Gastroesophageal sphincter (tissue), 4 donors: ENCODE measurements at regions not wholly inside any gene's neighbourhood (a gene's known extent, or its start where the extent isn't known, plus 50 kb on each side); places are given as distances from the start of the nearest gene placed in this dataset.

Experiments
- ATAC-seq: fragments of 150-250 bp; one replicate; pipeline ENCODE4 v1.9.1; 2016; ENCODE audit warnings: mild to moderate bottlenecking, moderate library complexity
- H3K27ac ChIP-seq, 4 donors: fragments of 200-600 bp; sonication (generic) in 3 of 4; 1 replicate in 3 of 4; 2 replicates in 1 of 4; pipeline ENCODE4 v1.5.1; 2016 to 2019
- H3K27me3 ChIP-seq: fragments of 200-600 bp; sonication (generic); one replicate; pipeline ENCODE4 v1.5.1; 2019
- H3K36me3 ChIP-seq, 2 donors: fragments of 200-600 bp; sonication (generic); one replicate each; pipeline ENCODE4 v1.5.1; 2019; ENCODE audit warnings: control low read depth in 1 of 2
- H3K4me1 ChIP-seq, 3 donors: fragments of 200-600 bp; sonication (generic); 1 replicate in 2 of 3; 2 replicates in 1 of 3; pipeline ENCODE4 v1.5.1; 2016 to 2019; ENCODE audit warnings: control low read depth in 2 of 3
- H3K4me3 ChIP-seq, 2 donors: fragments of 200-600 bp; sonication (generic); one replicate each; pipeline ENCODE4 v1.5.1; 2019; ENCODE audit warnings: mild to moderate bottlenecking in 1 of 2, moderate library complexity in 1 of 2
- H3K9me3 ChIP-seq, 3 donors: fragments of 200-600 bp; sonication (generic); one replicate each; pipeline ENCODE4 v1.5.1; 2017 to 2019; ENCODE audit warnings: control low read depth in 2 of 3
- EP300 ChIP-seq: sonication (generic); formaldehyde crosslinking; IDR thresholded peaks from one replicate; pipeline ENCODE4 v1.6.1; 2017; ENCODE audit warnings: antibody characterized with exemption, mild to moderate bottlenecking
- POLR2A ChIP-seq, 2 donors: fragments of 450-650 bp; IDR thresholded peaks; one replicate each; pipeline ENCODE4 v1.6.1; 2017; ENCODE audit warnings: antibody characterized with exemption in 2 of 2, mild to moderate bottlenecking in 2 of 2, moderate library complexity in 1 of 2
- POLR2AphosphoS5 ChIP-seq: sonication (generic); formaldehyde crosslinking; IDR thresholded peaks from one replicate; pipeline ENCODE4 v1.6.1; 2017; ENCODE audit warnings: antibody characterized with exemption
- WGBS, 2 donors: methylation state at CpG; one replicate each; pipeline ENCODE4 v1.1.5; 2018; ENCODE audit warnings: low coverage in 1 of 2; 5-methylcytosine and 5-hydroxymethylcytosine counted together
- TF ChIP-seq, protein P1 (sequence below), 4 experiments: fragments of 200-600 bp in 2 of 4; fragments of 450-650 bp in 2 of 4; sonication (generic) in 1 of 4; IDR thresholded peaks; one replicate each; pipeline ENCODE4 v1.5.1; 2017 to 2019; ENCODE audit warnings: antibody characterized with exemption in 4 of 4, mild to moderate bottlenecking in 2 of 4, moderate library complexity in 2 of 4

DNA sequence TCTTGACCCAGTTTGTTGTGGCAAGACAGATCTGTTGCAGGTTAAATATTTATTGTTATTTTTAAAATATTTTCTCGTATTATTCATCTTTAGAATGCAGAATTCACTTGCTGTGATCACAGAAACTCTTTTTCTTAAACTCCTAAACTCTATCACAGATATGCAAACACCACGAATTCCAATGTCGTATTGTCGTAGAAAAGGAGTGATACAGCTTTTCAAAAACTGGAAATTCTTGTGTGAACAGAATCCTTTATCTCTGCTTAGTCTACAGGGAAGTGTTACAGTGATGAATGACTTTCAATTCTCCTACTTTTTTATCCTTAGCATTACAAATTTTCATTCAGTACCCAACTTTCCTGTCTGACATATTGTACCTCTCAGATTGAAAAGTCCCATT is 1329.5 kb upstream of the B3GALT2 start:
- no peak for TF ChIP-seq POLR2A (IDR thresholded peaks at IDR 0.05)
- TF ChIP-seq, protein P1, sequence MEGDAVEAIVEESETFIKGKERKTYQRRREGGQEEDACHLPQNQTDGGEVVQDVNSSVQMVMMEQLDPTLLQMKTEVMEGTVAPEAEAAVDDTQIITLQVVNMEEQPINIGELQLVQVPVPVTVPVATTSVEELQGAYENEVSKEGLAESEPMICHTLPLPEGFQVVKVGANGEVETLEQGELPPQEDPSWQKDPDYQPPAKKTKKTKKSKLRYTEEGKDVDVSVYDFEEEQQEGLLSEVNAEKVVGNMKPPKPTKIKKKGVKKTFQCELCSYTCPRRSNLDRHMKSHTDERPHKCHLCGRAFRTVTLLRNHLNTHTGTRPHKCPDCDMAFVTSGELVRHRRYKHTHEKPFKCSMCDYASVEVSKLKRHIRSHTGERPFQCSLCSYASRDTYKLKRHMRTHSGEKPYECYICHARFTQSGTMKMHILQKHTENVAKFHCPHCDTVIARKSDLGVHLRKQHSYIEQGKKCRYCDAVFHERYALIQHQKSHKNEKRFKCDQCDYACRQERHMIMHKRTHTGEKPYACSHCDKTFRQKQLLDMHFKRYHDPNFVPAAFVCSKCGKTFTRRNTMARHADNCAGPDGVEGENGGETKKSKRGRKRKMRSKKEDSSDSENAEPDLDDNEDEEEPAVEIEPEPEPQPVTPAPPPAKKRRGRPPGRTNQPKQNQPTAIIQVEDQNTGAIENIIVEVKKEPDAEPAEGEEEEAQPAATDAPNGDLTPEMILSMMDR (IDR thresholded peaks at IDR 0.05), result no peak
- TF ChIP-seq POLR2AphosphoS5, result no peak
- TF ChIP-seq EP300, result no peak
- Histone ChIP-seq H3K27me3 (no peaks in the 10 kb centered on the region), H3K9me3 (no peaks in the 10 kb centered on the region), H3K36me3 (no peaks in the 10 kb centered on the region), H3K27ac (no peak overlapping the region), H3K4me1 (no peaks in the 10 kb centered on the region), H3K4me3 (no peak overlapping the region)
- 72 to 78% methylated on average over 4 of the region's 4 CpGs for WGBS, 2 donors
- no peak for ATAC-seq

DNA sequence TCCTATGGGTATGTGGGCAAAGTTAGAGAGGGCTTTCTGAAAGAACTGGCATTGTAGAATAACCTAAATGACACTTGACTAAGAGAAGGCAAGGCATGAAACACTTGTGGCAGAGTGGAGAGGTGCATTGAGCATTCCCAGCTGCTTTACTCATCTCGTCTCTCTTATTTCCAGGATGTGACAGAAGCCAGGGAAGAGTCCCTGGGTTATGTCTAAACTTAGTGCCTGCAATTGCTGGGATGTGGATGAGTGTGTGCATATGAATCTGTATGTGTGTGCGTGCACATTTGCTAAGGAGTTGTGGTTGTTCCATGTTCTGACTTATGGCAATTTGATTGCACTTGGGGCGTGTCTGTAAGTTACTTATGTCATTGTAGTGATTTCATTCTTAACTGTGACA is 1326.5 kb upstream of the B3GALT2 start:
- H3K4me3 ChIP-seq, result no peak overlapping the region
- H3K9me3 ChIP-seq, result no peaks in the 10 kb centered on the region
- no peak overlapping the region for H3K27ac ChIP-seq
- no peak for ATAC-seq
- no peaks in the 10 kb centered on the region for H3K27me3 ChIP-seq
- TF ChIP-seq POLR2AphosphoS5 (no peak), POLR2A (IDR thresholded peaks at IDR 0.05) (no peak), EP300 (no peak)
- TF ChIP-seq, protein P1 (IDR thresholded peaks at IDR 0.05), result no peak
- H3K36me3 ChIP-seq, result no peaks in the 10 kb centered on the region
- H3K4me1 ChIP-seq, result no peaks in the 10 kb centered on the region
- 54 to 75% methylated on average over 2 to 3 of the region's 3 CpGs for WGBS, 2 donors

DNA sequence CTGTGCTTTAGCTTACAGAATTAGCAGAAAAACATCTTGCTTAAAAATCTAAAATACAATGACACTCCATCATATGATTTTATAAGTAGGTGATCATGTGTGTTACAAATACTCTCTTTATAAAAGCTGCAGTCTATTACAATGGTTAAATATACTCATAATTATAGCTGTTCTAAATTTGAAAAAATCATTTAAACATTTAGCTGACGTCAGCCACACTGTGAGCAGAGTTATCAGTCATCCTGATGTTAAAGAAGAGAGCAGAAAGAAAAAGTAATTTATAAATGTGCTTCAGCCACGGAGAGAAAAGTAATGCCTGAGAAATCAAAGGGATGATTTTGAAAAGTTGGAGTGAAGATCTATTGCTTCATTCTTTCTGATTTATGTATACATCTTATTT is 1325.9 kb upstream of the B3GALT2 start:
- WGBS, 2 donors, result 15 to 33% methylated on average over 2 of the region's 2 CpGs
- H3K36me3 ChIP-seq, result no peaks in the 10 kb centered on the region
- no peaks in the 10 kb centered on the region for H3K4me1 ChIP-seq
- no peaks in the 10 kb centered on the region for H3K27me3 ChIP-seq
- H3K27ac ChIP-seq, result no peak overlapping the region
- no peaks in the 10 kb centered on the region for H3K9me3 ChIP-seq
- no peak for ATAC-seq
- TF ChIP-seq POLR2AphosphoS5 (no peak), EP300 (no peak)
- H3K4me3 ChIP-seq, result no peak overlapping the region

DNA sequence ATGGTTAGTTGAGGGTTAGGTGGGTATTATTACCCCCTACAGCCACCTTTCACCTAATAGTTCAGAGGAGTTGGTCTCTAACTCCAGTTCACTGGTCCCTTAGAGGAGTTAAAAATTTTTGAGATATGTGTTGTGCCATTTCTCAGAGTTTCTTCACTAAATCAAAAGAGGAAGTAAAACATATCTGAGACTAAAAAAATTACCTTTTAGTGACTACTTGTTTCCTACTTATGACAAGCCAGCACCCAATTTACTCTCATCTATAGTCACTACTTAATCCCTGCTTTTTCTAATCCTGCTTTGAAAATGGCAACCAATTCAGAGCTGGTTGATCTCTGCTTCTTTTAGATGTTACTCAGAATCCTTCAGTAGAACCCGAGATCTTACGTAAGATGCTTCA is 1316.8 kb upstream of the B3GALT2 start:
- TF ChIP-seq EP300 (no peak), POLR2A (IDR thresholded peaks at IDR 0.05) (no peak), POLR2AphosphoS5 (no peak)
- TF ChIP-seq, protein P1 (IDR thresholded peaks at IDR 0.05), result no peak
- H3K27ac ChIP-seq, result no peak overlapping the region
- no peak overlapping the region for H3K4me3 ChIP-seq
- H3K4me1 ChIP-seq, result no peaks in the 10 kb centered on the region
- WGBS, 2 donors, result 93 to 100% methylated on average over 2 of the region's 2 CpGs
- ATAC-seq, result no peak
- H3K36me3 ChIP-seq, result no peaks in the 10 kb centered on the region
- no peaks in the 10 kb centered on the region for H3K9me3 ChIP-seq
- no peaks in the 10 kb centered on the region for H3K27me3 ChIP-seq

DNA sequence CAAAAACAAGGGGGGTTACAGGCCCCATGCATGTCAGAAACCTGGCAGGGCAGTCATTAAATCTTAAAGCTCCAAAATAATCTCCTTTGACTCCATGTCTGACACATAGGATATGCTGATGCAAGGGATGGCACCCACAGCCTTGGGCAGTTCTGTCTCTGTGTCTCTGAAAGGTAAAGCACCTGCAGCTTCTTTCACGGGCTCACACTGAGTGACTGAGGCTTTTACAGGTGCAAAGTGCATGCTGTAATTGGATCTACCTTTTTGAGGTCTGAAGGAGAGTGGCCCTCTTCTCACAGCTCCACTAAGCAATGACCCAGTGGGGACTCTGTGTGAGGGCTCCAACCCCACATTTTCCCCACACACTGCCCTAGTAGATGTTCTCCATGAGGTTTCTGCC is 1309.0 kb upstream of the B3GALT2 start:
- H3K4me3 ChIP-seq, result no peak overlapping the region
- no peak for ATAC-seq
- no peak overlapping the region for H3K27ac ChIP-seq
- no peaks in the 10 kb centered on the region for H3K4me1 ChIP-seq
- no peak for TF ChIP-seq POLR2AphosphoS5
- TF ChIP-seq, protein P1 (IDR thresholded peaks at IDR 0.05), result no peak
- no peak for TF ChIP-seq POLR2A (IDR thresholded peaks at IDR 0.05)
- TF ChIP-seq EP300, result no peak
- WGBS, 2 donors, result 100% methylated on average over 1 of the region's 1 CpG; no CpG with 5 or more reads in 1 of the 2 donors
- no peaks in the 10 kb centered on the region for H3K36me3 ChIP-seq
- H3K9me3 ChIP-seq, result no peaks in the 10 kb centered on the region
- H3K27me3 ChIP-seq, result no peaks in the 10 kb centered on the region
